Kidney (tissue), 13 donors: ENCODE measurements at regions not wholly inside any gene's neighbourhood (a gene's known extent, or its start where the extent isn't known, plus 50 kb on each side); places are given as distances from the start of the nearest gene placed in this dataset.

Experiments
- DNase-seq, 5 donors: peaks; one replicate each; pipeline ENCODE4 v3.0.0-alpha.2; 2013 to 2020
- FAIRE-seq: peaks from 2 replicates; lab custom pipeline; 2012; peaks lifted over from hg19 to GRCh38; lab: Jason Lieb, UNC
- H3K27ac ChIP-seq, 2 donors: one replicate each; pipeline ENCODE4 v1.7.0; 2013; ENCODE audit warnings: low read depth in 2 of 2, low read length in 2 of 2, inconsistent platforms in 1 of 2
- H3K27me3 ChIP-seq: one replicate; pipeline ENCODE4 v1.7.1; 2013; ENCODE audit warnings: low read length, inconsistent platforms; ENCODE audit not compliant: control insufficient read depth, insufficient read depth
- H3K36me3 ChIP-seq, 3 donors: one replicate each; pipeline versions ENCODE4 v1.7.0 to v1.7.1; 2013; ENCODE audit warnings: low read length in 3 of 3, control low read depth in 1 of 3, inconsistent platforms in 1 of 3; ENCODE audit not compliant: insufficient read depth in 3 of 3, control insufficient read depth in 2 of 3
- H3K4me1 ChIP-seq, 3 donors: one replicate each; pipeline versions ENCODE4 v1.7.0 to v1.7.1; 2013; ENCODE audit warnings: low read length in 3 of 3, inconsistent platforms in 1 of 3, low read depth in 1 of 3; ENCODE audit not compliant: control insufficient read depth in 2 of 3, insufficient read depth in 2 of 3
- H3K4me3 ChIP-seq, 3 donors: one replicate each; pipeline versions ENCODE4 v1.7.0 to v1.8.1; 2013; ENCODE audit warnings: low read length in 3 of 3, control low read depth in 1 of 3, inconsistent platforms in 1 of 3
- H3K9ac ChIP-seq, 3 donors: one replicate each; pipeline versions ENCODE4 v1.7.0 to v1.7.1; 2013; ENCODE audit warnings: low read length in 3 of 3, control low read depth in 1 of 3, inconsistent platforms in 1 of 3
- H3K9me3 ChIP-seq, 3 donors: one replicate each; pipeline versions ENCODE4 v1.7.0 to v1.7.1; 2013; ENCODE audit warnings: low read length in 3 of 3, control low read depth in 1 of 3, inconsistent platforms in 1 of 3; ENCODE audit not compliant: control insufficient read depth in 2 of 3, insufficient read depth in 1 of 3
- CTCF ChIP-seq: IDR thresholded peaks from 3 replicates; pipeline ENCODE4 v1.5.1; 2012; ENCODE audit warnings: mild to moderate bottlenecking, moderate library complexity, borderline replicate concordance; ENCODE audit not compliant: insufficient read depth; ENCODE audit errors: extremely low read depth
- intact Hi-C: fragments of 100-400 bp; cut with DNase I; formaldehyde crosslinking; loops from one replicate; pipeline ENCODE4 v1.11.1; 2022
- donor health status: control.
- donor health status: control.
- donor health status: control.
- donor health status: control.
- donor health status: control.
- donor health status: DM: yes; HTN: yes; CAD: no.
- donor health status: Normal renal cell carcinoma (clear cell type).

GRCh38 chrX:87727620-87728019, 210.0 kb downstream of the KLHL4 start:
- intact Hi-C loops = no loop called here
- Histone ChIP-seq H3K9me3 (no peaks in the 10 kb centered on the region), H3K27ac (no peak overlapping the region), H3K36me3 (no peaks in the 10 kb centered on the region), H3K27me3 (no peaks in the 10 kb centered on the region), H3K4me3 (no peak overlapping the region), H3K9ac (no peak overlapping the region), H3K4me1 (no peaks in the 10 kb centered on the region)
- no peak for TF ChIP-seq CTCF
- no peak for FAIRE-seq
- no peak for DNase-seq

GRCh38 chrX:87728024-87728423, 210.4 kb downstream of the KLHL4 start:
- no peaks in the 10 kb centered on the region for H3K36me3 ChIP-seq
- no peak overlapping the region for H3K27ac ChIP-seq
- H3K27me3 ChIP-seq = no peaks in the 10 kb centered on the region
- DNase-seq (no peak), FAIRE-seq (no peak)
- no peaks in the 10 kb centered on the region for H3K4me1 ChIP-seq
- intact Hi-C loops = no loop called here
- no peak overlapping the region for H3K9ac ChIP-seq
- H3K9me3 ChIP-seq = no peaks in the 10 kb centered on the region
- TF ChIP-seq CTCF = no peak
- no peak overlapping the region for H3K4me3 ChIP-seq

GRCh38 chrX:87728459-87728858, 210.9 kb downstream of the KLHL4 start:
- Histone ChIP-seq H3K27ac (no peak overlapping the region), H3K4me1 (no peaks in the 10 kb centered on the region), H3K9me3 (no peaks in the 10 kb centered on the region), H3K36me3 (no peaks in the 10 kb centered on the region), H3K4me3 (no peak overlapping the region), H3K27me3 (no peaks in the 10 kb centered on the region), H3K9ac (no peak overlapping the region)
- intact Hi-C loops = no loop called here
- no peak for TF ChIP-seq CTCF
- FAIRE-seq = no peak
- no peak for DNase-seq

- no peaks in the 10 kb centered on the region for H3K36me3 ChIP-seq
- no peaks in the 10 kb centered on the region for H3K27me3 ChIP-seq
- intact Hi-C loops = no loop called here
- DNase-seq = no peak
- H3K9ac ChIP-seq = no peak overlapping the region
- no peak overlapping the region for H3K4me3 ChIP-seq
- TF ChIP-seq CTCF = no peak
- H3K27ac ChIP-seq = no peak overlapping the region
- no peak for FAIRE-seq
- H3K4me1 ChIP-seq = no peaks in the 10 kb centered on the region
- no peaks in the 10 kb centered on the region for H3K9me3 ChIP-seq
These were observed 214.5 kb downstream of the KLHL4 start for GRCh38 chrX:87732133-87732532.
